Smooth muscle cell (in vitro differentiated cells): ENCODE measurements at regions not wholly inside any gene's neighbourhood (a gene's known extent, or its start where the extent isn't known, plus 50 kb on each side); places are given as distances from the start of the nearest gene placed in this dataset.

Experiments used
- DNase-seq: peaks from one replicate; lab custom pipeline; 2025; ENCODE audit not compliant: unreplicated experiment; lab: John Stamatoyannopoulos, UW
- H2AFZ ChIP-seq: fragments of 200-600 bp; sonication (generic); 2 replicates; pipeline ENCODE4 v1.6.0; 2016; ENCODE audit warnings: antibody characterized with exemption, low read depth, mild to moderate bottlenecking
- H3F3A ChIP-seq: fragments of 200-600 bp; sonication (generic); 2 replicates; pipeline ENCODE4 v1.6.0; 2017; ENCODE audit warnings: antibody characterized with exemption, low read depth
- H3K27ac ChIP-seq: fragments of 200-600 bp; sonication (generic); 2 replicates; pipeline ENCODE4 v1.5.1; 2016; ENCODE audit warnings: low read depth, mild to moderate bottlenecking
- H3K27me3 ChIP-seq: fragments of 200-600 bp; sonication (generic); 2 replicates; pipeline ENCODE4 v1.6.1; 2016; ENCODE audit warnings: low read depth, mild to moderate bottlenecking
- H3K36me3 ChIP-seq: fragments of 200-600 bp; sonication (generic); 2 replicates; pipeline ENCODE4 v1.5.1; 2016; ENCODE audit warnings: low read depth
- H3K4me1 ChIP-seq: fragments of 200-600 bp; sonication (generic); 2 replicates; pipeline ENCODE4 v1.5.1; 2016; ENCODE audit warnings: low read depth
- H3K4me2 ChIP-seq: fragments of 200-600 bp; sonication (generic); 2 replicates; pipeline ENCODE4 v1.6.0; 2016; ENCODE audit warnings: mild to moderate bottlenecking
- H3K4me3 ChIP-seq: fragments of 200-600 bp; sonication (generic); 2 replicates; pipeline ENCODE4 v1.5.1; 2016; ENCODE audit warnings: mild to moderate bottlenecking
- H3K79me2 ChIP-seq: fragments of 200-600 bp; sonication (generic); 2 replicates; pipeline ENCODE4 v1.6.0; 2016; ENCODE audit warnings: low read depth, mild to moderate bottlenecking
- H3K9ac ChIP-seq: fragments of 200-600 bp; sonication (generic); 2 replicates; pipeline ENCODE4 v1.6.0; 2016; ENCODE audit warnings: low read depth
- H3K9me3 ChIP-seq: fragments of 200-600 bp; sonication (generic); replicated peaks from 2 replicates; pipeline ENCODE4 v1.5.1; 2016; ENCODE audit warnings: low read depth
- H4K20me1 ChIP-seq: fragments of 200-600 bp; sonication (generic); 2 replicates; pipeline ENCODE4 v1.6.0; 2016; ENCODE audit warnings: low read depth
- WGBS: methylation state at CpG from one replicate; pipeline ENCODE4 v1.1.7; 2016; ENCODE audit warnings: low lambda C conversion rate; 5-methylcytosine and 5-hydroxymethylcytosine counted together
- TF ChIP-seq, protein P1 (sequence below): fragments of 200-600 bp; sonication (generic); IDR thresholded peaks from 2 replicates; pipeline ENCODE4 v1.5.1; 2017; ENCODE audit warnings: borderline replicate concordance, mild to moderate bottlenecking, antibody characterized with exemption; ENCODE audit not compliant: insufficient read depth, poor library complexity, severe bottlenecking

DNA sequence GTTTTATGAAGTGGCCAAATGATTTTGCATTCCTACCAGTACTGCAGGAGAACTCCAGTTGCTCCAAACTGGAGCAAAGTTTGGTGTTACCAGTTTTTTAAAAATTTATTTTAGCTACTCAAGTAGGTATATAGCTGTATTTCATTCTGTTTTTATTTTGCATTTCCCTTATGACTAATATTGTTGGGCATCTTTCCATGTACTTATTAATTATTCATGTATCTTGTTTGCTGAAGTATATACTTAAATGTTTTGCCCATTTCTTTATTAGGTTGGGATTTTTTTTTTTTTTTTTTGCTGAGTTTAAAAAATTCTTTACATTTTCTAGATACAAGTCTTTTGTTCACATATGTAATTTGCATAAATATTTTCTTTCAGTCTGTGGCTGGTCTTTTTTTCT lies 386.6 kb upstream of the DAB2 start:
- H3K79me2 ChIP-seq, result no peaks in the 10 kb centered on the region
- H3K9me3 ChIP-seq, result no peaks in the 10 kb centered on the region
- no peaks in the 10 kb centered on the region for H3F3A ChIP-seq
- TF ChIP-seq, protein P1, sequence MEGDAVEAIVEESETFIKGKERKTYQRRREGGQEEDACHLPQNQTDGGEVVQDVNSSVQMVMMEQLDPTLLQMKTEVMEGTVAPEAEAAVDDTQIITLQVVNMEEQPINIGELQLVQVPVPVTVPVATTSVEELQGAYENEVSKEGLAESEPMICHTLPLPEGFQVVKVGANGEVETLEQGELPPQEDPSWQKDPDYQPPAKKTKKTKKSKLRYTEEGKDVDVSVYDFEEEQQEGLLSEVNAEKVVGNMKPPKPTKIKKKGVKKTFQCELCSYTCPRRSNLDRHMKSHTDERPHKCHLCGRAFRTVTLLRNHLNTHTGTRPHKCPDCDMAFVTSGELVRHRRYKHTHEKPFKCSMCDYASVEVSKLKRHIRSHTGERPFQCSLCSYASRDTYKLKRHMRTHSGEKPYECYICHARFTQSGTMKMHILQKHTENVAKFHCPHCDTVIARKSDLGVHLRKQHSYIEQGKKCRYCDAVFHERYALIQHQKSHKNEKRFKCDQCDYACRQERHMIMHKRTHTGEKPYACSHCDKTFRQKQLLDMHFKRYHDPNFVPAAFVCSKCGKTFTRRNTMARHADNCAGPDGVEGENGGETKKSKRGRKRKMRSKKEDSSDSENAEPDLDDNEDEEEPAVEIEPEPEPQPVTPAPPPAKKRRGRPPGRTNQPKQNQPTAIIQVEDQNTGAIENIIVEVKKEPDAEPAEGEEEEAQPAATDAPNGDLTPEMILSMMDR, result no peak
- H3K27me3 ChIP-seq, result no peaks in the 10 kb centered on the region
- no peak overlapping the region for H2AFZ ChIP-seq
- no peak overlapping the region for H3K9ac ChIP-seq
- H3K4me1 ChIP-seq, result no peaks in the 10 kb centered on the region
- H4K20me1 ChIP-seq, result no peaks in the 10 kb centered on the region
- DNase-seq, result no peak
- H3K36me3 ChIP-seq, result no peaks in the 10 kb centered on the region
- no peak overlapping the region for H3K4me3 ChIP-seq
- H3K4me2 ChIP-seq, result no peak overlapping the region
- H3K27ac ChIP-seq, result no peak overlapping the region

DNA sequence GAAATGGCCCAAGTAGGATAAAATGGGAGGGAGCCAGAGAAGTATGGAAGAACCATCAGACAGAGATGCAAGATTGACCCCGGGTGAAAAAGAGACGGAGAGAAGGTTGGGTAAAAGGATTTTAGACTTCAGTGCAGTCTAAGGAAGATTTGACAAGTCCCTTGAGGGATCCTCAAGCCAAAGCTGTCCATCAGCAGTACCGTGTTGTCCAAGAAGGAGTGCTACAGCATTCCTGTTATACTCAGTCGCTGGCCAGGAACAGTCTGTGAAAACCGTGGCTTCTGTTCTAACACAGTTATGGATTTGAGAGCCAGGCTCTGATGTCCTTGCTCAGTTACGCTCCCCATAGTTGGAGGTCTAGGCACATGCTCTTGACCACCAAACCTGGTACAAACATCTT lies 383.9 kb upstream of the DAB2 start:
- WGBS, result 90% methylated on average over 6 of the region's 6 CpGs
- Histone ChIP-seq H3K27me3 (no peaks in the 10 kb centered on the region), H3K4me1 (no peaks in the 10 kb centered on the region), H3K79me2 (no peaks in the 10 kb centered on the region), H4K20me1 (no peaks in the 10 kb centered on the region), H3F3A (no peaks in the 10 kb centered on the region), H2AFZ (no peak overlapping the region), H3K36me3 (no peaks in the 10 kb centered on the region), H3K4me2 (no peak overlapping the region), H3K4me3 (no peak overlapping the region), H3K27ac (no peak overlapping the region), H3K9ac (no peak overlapping the region), H3K9me3 (no peaks in the 10 kb centered on the region)
- TF ChIP-seq, protein P1, result no peak
- no peak for DNase-seq

DNA sequence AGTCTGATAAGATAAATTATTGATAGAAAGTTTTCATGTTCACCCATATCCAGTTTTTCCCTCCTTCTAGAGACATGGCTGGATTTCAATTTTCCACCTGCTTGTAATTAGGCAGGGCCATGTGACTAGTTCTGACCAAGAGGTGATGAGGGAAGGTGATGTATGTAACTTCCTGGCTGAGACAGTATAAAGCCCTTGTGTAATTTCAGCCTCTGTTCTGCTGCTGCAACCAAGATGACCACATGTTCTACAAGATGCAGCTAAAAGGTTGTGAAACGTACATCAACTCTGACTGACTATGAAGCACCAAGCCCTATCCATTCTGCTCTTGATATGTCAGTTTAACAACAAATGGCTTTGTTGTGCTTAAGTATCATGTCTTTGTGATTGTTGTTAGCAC lies 376.5 kb upstream of the DAB2 start:
- Histone ChIP-seq H3K27me3 (no peaks in the 10 kb centered on the region), H3F3A (no peaks in the 10 kb centered on the region), H3K4me2 (no peak overlapping the region), H3K9me3 (no peaks in the 10 kb centered on the region), H3K9ac (no peak overlapping the region), H3K36me3 (no peaks in the 10 kb centered on the region), H3K27ac (no peak overlapping the region), H3K4me3 (no peak overlapping the region), H4K20me1 (no peaks in the 10 kb centered on the region), H2AFZ (no peak overlapping the region), H3K4me1 (no peaks in the 10 kb centered on the region), H3K79me2 (no peaks in the 10 kb centered on the region)
- DNase-seq, result no peak
- TF ChIP-seq, protein P1, result no peak
- 89% methylated on average over 1 of the region's 1 CpG for WGBS

DNA sequence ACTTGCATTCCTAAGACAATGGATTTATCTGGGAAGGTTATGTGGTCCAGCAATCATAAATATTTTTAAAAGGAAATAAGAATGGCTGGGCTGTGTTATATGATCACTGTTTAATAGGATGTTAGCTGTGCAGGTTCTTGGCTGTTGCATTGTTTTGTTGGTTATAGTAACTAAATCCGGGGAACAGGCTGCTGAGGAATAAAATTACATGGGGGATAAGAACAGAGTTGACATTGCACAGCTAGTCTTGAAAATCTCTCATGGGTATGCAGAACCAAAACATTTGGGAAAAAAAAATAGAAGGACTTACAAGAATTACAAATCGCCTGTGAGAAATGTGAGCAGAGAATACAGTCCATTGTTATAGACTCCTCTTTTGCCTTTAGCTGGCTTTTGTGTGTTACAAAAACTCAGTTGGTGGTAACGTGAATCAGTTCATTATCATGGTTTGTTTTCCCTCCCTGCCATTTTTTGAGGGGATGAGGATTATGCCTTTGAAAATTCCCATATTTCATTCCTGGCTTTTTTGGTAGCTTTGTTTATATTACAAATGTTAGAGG lies 375.3 kb upstream of the DAB2 start:
- Histone ChIP-seq H2AFZ (no peak overlapping the region), H3K9ac (no peak overlapping the region), H4K20me1 (no peaks in the 10 kb centered on the region), H3K4me2 (no peak overlapping the region), H3K27ac (no peak overlapping the region), H3K4me1 (no peaks in the 10 kb centered on the region), H3F3A (no peaks in the 10 kb centered on the region), H3K27me3 (no peaks in the 10 kb centered on the region), H3K79me2 (no peaks in the 10 kb centered on the region), H3K9me3 (no peaks in the 10 kb centered on the region), H3K4me3 (no peak overlapping the region), H3K36me3 (no peaks in the 10 kb centered on the region)
- 66% methylated on average over 3 of the region's 3 CpGs for WGBS
- TF ChIP-seq, protein P1, result no peak
- DNase-seq, result no peak
